Uterus (tissue), 3 donors: ENCODE measurements at regions not wholly inside any gene's neighbourhood (a gene's known extent, or its start where the extent isn't known, plus 50 kb on each side); places are given as distances from the start of the nearest gene placed in this dataset.

Experiments used
- DNase-seq, 2 donors: peaks; one replicate each; pipeline ENCODE4 v3.0.0-alpha.2; 2019 to 2020
- H3K27ac ChIP-seq, 2 donors: fragments of 200-600 bp; sonication (generic); 1 replicate in 1 of 2; 2 replicates in 1 of 2; pipeline ENCODE4 v1.5.1; 2016 to 2018
- H3K27me3 ChIP-seq, 2 donors: fragments of 200-600 bp; sonication (generic); one replicate each; pipeline ENCODE4 v1.5.1; 2018 to 2019; ENCODE audit warnings: control low read depth in 1 of 2
- H3K36me3 ChIP-seq, 2 donors: fragments of 200-600 bp; sonication (generic); one replicate each; pipeline ENCODE4 v1.5.1; 2019; ENCODE audit warnings: control low read depth in 1 of 2
- H3K4me1 ChIP-seq, 2 donors: fragments of 200-600 bp; sonication (generic); one replicate each; pipeline ENCODE4 v1.5.1; 2018 to 2019; ENCODE audit warnings: control low read depth in 1 of 2
- H3K4me3 ChIP-seq, 2 donors: fragments of 200-600 bp; sonication (generic); 1 replicate in 1 of 2; 2 replicates in 1 of 2; pipeline ENCODE4 v1.5.1; 2018 to 2019; ENCODE audit warnings: mild to moderate bottlenecking in 1 of 2
- H3K9me3 ChIP-seq, 2 donors: fragments of 200-600 bp; sonication (generic); one replicate each; pipeline ENCODE4 v1.5.1; 2019; ENCODE audit warnings: control low read depth in 1 of 2
- CTCF ChIP-seq, 4 experiments: fragments of 200-600 bp in 2 of 4; fragments of 450-650 bp in 2 of 4; sonication (generic) in 2 of 4; IDR thresholded peaks; one replicate each; pipeline ENCODE4 v1.5.1; 2016 to 2019; ENCODE audit warnings: antibody characterized with exemption in 4 of 4, mild to moderate bottlenecking in 2 of 4, moderate library complexity in 1 of 4
- POLR2A ChIP-seq, 2 donors: fragments of 450-650 bp; IDR thresholded peaks; one replicate each; pipeline ENCODE4 v1.6.1; 2016; ENCODE audit warnings: antibody characterized with exemption in 2 of 2, mild to moderate bottlenecking in 1 of 2, moderate library complexity in 1 of 2
- intact Hi-C: fragments of 100-400 bp; cut with DNase I; formaldehyde crosslinking; loops from one replicate; pipeline ENCODE4 v1.15.1; 2023; ENCODE audit warnings: low total_unique reads
- donor health status: DM: yes; HTN: yes; CAD: no.

GRCh38 chr4:13706716-13707115, 79.2 kb upstream of the BOD1L1 start:
- H3K9me3 ChIP-seq, result no peaks in the 10 kb centered on the region
- intact Hi-C loops, result no loop called here
- no peaks in the 10 kb centered on the region for H3K27me3 ChIP-seq
- H3K4me1 ChIP-seq, result no peaks in the 10 kb centered on the region
- no peak overlapping the region for H3K4me3 ChIP-seq
- no peak for TF ChIP-seq POLR2A (IDR thresholded peaks at IDR 0.05)
- TF ChIP-seq CTCF (IDR thresholded peaks at IDR 0.05), result no peak
- peak overlapping the region in 1 of 2 donors; percentile 10 for H3K27ac ChIP-seq
- DNase-seq, result no peak
- no peaks in the 10 kb centered on the region for H3K36me3 ChIP-seq

DNA sequence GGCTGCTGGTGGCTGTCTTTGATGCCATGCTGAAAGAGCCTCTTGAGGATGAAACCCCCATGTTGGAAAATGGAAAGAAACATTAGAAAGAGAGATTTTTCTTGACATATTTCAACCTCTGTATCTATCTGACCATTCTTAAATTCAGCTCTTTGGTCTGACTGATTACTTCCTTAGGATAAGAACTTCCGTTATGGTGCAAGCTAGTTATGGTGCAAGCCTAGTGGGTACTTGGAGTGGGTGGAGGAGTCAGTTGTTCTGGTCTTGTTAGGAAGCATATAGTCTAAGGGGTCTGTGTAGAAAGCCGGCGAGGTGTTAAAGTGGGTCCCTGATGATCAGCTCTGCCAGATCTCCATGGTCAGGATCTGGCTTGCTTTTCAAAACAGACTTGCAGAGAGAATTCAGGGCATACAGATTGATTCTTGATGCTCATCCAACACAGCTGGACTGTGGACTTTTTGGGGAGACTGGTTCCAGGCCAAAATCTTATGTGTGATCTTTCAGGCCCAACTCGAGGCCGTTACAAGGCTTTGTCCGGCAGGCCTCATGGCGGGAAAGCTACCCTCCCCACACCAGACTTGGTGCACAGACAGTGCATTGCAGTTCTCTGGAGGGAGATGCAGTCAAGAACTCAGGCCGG, 82.8 kb upstream of the BOD1L1 start:
- intact Hi-C loops, result no loop called here
- no peak for TF ChIP-seq CTCF (IDR thresholded peaks at IDR 0.05)
- no peak for TF ChIP-seq POLR2A (IDR thresholded peaks at IDR 0.05)

DNA sequence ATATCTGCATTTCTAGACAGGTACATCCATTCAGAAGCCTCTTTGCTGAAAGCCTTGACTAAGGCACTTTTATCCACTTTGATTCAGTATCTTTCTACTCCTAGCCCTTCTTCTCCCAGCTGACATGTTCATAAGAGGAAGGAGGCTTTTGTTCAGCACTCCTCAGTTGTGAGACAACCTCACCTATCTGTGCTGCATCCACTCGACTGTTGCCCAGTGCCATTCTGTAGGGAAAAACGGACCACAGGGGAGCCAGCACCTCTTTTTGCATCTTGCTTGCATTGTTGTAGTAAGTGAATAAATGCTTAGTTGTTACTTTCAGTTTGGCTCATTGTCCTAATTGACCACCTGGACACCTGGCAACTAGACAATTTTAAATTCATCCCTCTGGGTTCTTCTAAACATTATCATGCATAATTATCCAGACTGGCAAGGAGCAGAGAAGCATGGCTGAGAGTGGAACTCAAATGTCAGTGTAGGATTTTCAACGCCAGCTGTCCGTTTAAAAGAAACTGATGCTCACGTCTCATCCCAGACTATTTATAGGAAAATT, 83.8 kb upstream of the BOD1L1 start:
- TF ChIP-seq CTCF (IDR thresholded peaks at IDR 0.05) (no peak), POLR2A (IDR thresholded peaks at IDR 0.05) (no peak)
- no peaks in the 10 kb centered on the region for H3K36me3 ChIP-seq
- no peak overlapping the region for H3K4me3 ChIP-seq
- H3K4me1 ChIP-seq, result no peaks in the 10 kb centered on the region
- intact Hi-C loops, result no loop called here
- H3K27me3 ChIP-seq, result no peaks in the 10 kb centered on the region
- DNase-seq, result no peak
- no peaks in the 10 kb centered on the region for H3K9me3 ChIP-seq
- no peak overlapping the region for H3K27ac ChIP-seq

More for the DNA sequence above, 82.8 kb upstream of the BOD1L1 start:
- Histone ChIP-seq H3K4me3 (no peak overlapping the region), H3K27me3 (no peaks in the 10 kb centered on the region), H3K27ac (no peak overlapping the region), H3K9me3 (no peaks in the 10 kb centered on the region), H3K36me3 (no peaks in the 10 kb centered on the region), H3K4me1 (no peaks in the 10 kb centered on the region)
- DNase-seq, result no peak

GRCh38 chr4:13721894-13722293, 94.4 kb upstream of the BOD1L1 start:
- no peaks in the 10 kb centered on the region for H3K9me3 ChIP-seq
- intact Hi-C loops, result no loop called here
- TF ChIP-seq POLR2A (IDR thresholded peaks at IDR 0.05) (no peak), CTCF (IDR thresholded peaks at IDR 0.05) (no peak)
- no peaks in the 10 kb centered on the region for H3K4me1 ChIP-seq
- H3K36me3 ChIP-seq, result no peaks in the 10 kb centered on the region
- H3K27me3 ChIP-seq, result no peaks in the 10 kb centered on the region
- H3K4me3 ChIP-seq, result no peak overlapping the region
- no peak for DNase-seq
- no peak overlapping the region for H3K27ac ChIP-seq

DNA sequence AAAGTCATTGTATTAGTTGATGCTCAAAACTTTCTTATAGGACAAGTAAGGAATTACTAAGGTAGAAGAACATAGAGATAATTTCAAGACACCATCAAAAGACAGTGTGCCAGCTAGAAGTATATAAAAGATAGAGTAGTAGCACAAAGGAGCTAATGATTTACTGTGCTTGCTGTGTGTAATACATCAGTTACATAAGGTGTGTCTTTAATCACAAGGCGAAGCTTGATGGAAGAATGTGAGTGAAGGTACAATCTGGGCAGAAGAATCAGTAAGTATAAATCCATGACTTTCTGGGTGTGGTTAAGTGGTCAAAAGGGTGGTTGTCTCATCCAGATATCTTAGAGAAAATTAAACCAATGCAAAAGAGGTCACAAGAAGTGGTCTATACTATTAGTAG, 95.1 kb upstream of the BOD1L1 start:
- Histone ChIP-seq H3K27ac (no peak overlapping the region), H3K9me3 (no peaks in the 10 kb centered on the region), H3K4me1 (no peaks in the 10 kb centered on the region), H3K4me3 (no peak overlapping the region), H3K36me3 (no peaks in the 10 kb centered on the region), H3K27me3 (no peaks in the 10 kb centered on the region)
- intact Hi-C loops, result no loop called here
- TF ChIP-seq POLR2A (IDR thresholded peaks at IDR 0.05), result no peak
- no peak for TF ChIP-seq CTCF (IDR thresholded peaks at IDR 0.05)
- no peak for DNase-seq
